Keratinocyte (primary cell): ENCODE measurements at regions not wholly inside any gene's neighbourhood (a gene's known extent, or its start where the extent isn't known, plus 50 kb on each side); places are given as distances from the start of the nearest gene placed in this dataset.
"Not testable (repeated sequence)": the region's sequence is repeated elsewhere in the genome, so short reads cannot be mapped to it uniquely, and the experiment has no call there.

Experiments used
- DNase-seq: peaks from one replicate; pipeline ENCODE4 v3.0.0-alpha.2; 2011; ENCODE audit warnings: low read depth, missing footprints, low spot score
- FAIRE-seq: peaks from 2 replicates; lab custom pipeline; 2011; peaks lifted over from hg19 to GRCh38; lab: Jason Lieb, UNC
- H2AFZ ChIP-seq: 2 replicates; pipeline ENCODE4 v1.6.0; 2012; ENCODE audit warnings: low read length, control low read depth, inconsistent platforms; ENCODE audit not compliant: control insufficient read depth
- H3K27ac ChIP-seq: 2 replicates; pipeline ENCODE4 v1.5.1; 2011; ENCODE audit warnings: low read length; ENCODE audit not compliant: control insufficient read depth, insufficient read depth
- H3K27me3 ChIP-seq: 3 replicates; pipeline ENCODE4 v1.6.0; 2011; ENCODE audit warnings: low read length; ENCODE audit not compliant: control insufficient read depth, insufficient read depth; ENCODE audit errors: extremely low read depth
- H3K36me3 ChIP-seq, 2 experiments: 2 replicates in 1 of 2; 3 replicates in 1 of 2; pipeline ENCODE4 v1.5.1; 2011; ENCODE audit warnings: low read length in 2 of 2, mild to moderate bottlenecking in 1 of 2; ENCODE audit not compliant: control insufficient read depth in 2 of 2, insufficient read depth in 2 of 2; ENCODE audit errors: extremely low read depth in 1 of 2
- H3K4me1 ChIP-seq: 3 replicates; pipeline ENCODE4 v1.5.1; 2011; ENCODE audit warnings: low read length; ENCODE audit not compliant: control insufficient read depth, insufficient read depth; ENCODE audit errors: extremely low read depth
- H3K4me2 ChIP-seq: 3 replicates; pipeline ENCODE4 v1.6.0; 2011; ENCODE audit warnings: low read depth, low read length; ENCODE audit not compliant: control insufficient read depth, insufficient read depth; ENCODE audit errors: extremely low read depth
- H3K4me3 ChIP-seq, 3 experiments: fragments of 200-600 bp in 1 of 3; sonication (generic) in 1 of 3; 2 replicates in 2 of 3; 3 replicates in 1 of 3; pipeline ENCODE4 v1.5.1; 2011 to 2016; ENCODE audit warnings: low read length in 3 of 3, mild to moderate bottlenecking in 3 of 3, control low read depth in 2 of 3, inconsistent platforms in 1 of 3, low read depth in 1 of 3, mixed read lengths in 1 of 3, mixed run types in 1 of 3, moderate library complexity in 1 of 3; ENCODE audit not compliant: control insufficient read depth in 2 of 3, insufficient read depth in 2 of 3; ENCODE audit errors: extremely low read depth in 1 of 3
- H3K79me2 ChIP-seq: 2 replicates; pipeline ENCODE4 v1.6.0; 2012; ENCODE audit warnings: low read length; ENCODE audit not compliant: control insufficient read depth, insufficient read depth
- H3K9ac ChIP-seq: 3 replicates; pipeline ENCODE4 v1.6.0; 2011; ENCODE audit warnings: low read length; ENCODE audit not compliant: control insufficient read depth, insufficient read depth; ENCODE audit errors: extremely low read depth
- H3K9me1 ChIP-seq: 3 replicates; pipeline ENCODE4 v1.6.0; 2011; ENCODE audit warnings: low read length; ENCODE audit not compliant: control insufficient read depth, insufficient read depth; ENCODE audit errors: extremely low read depth
- H3K9me3 ChIP-seq: 2 replicates; pipeline ENCODE4 v1.5.1; 2012; ENCODE audit warnings: low read depth, low read length; ENCODE audit not compliant: control insufficient read depth
- H4K20me1 ChIP-seq: 3 replicates; pipeline ENCODE4 v1.6.0; 2011; ENCODE audit warnings: low read length; ENCODE audit not compliant: control insufficient read depth, insufficient read depth; ENCODE audit errors: extremely low read depth
- CTCF ChIP-seq, 3 experiments: IDR thresholded peaks in 1 of 3; conservative IDR thresholded peaks in 1 of 3; optimal IDR thresholded peaks in 1 of 3; 2 replicates in 2 of 3; 3 replicates in 1 of 3; pipeline versions ENCODE3 to v1.5.1; 2011; ENCODE audit warnings: low read length in 3 of 3, mild to moderate bottlenecking in 3 of 3, moderate library complexity in 2 of 3, control low read depth in 1 of 3, inconsistent platforms in 1 of 3; ENCODE audit not compliant: insufficient read depth in 2 of 3; ENCODE audit errors: extremely low read depth in 1 of 3
- EZH2 ChIP-seq: IDR thresholded peaks from one replicate; pipeline ENCODE4 v1.6.1; 2012; ENCODE audit warnings: inconsistent platforms, mild to moderate bottlenecking, low read length, moderate library complexity
- dilution Hi-C: fragments of 300-500 bp; cut with MboI; formaldehyde crosslinking; loops from one replicate; pipeline ENCODE4 v1.7.0; 2020; ENCODE audit warnings: low sequenced_read_pairs; ENCODE audit not compliant: extremely low pct_ligation_motif_present

GRCh38 chr5:68862560-68862959, 231.3 kb upstream of the SLC30A5 start:
- H3K4me2 ChIP-seq, result no peak overlapping the region
- no peaks in the 10 kb centered on the region for H3K9me1 ChIP-seq
- H3K27me3 ChIP-seq, result no peaks in the 10 kb centered on the region
- TF ChIP-seq EZH2 (no peak), CTCF (optimal IDR thresholded peaks at IDR 0.05 in 1 of 3, IDR thresholded peaks at IDR 0.05 in 1 of 3, conservative IDR thresholded peaks at IDR 0.05 in 1 of 3; ENCODE audit: extremely low read depth in 1 of 3, insufficient read depth in 2 of 3, low read length in 3 of 3) (no peak)
- H4K20me1 ChIP-seq, result no peaks in the 10 kb centered on the region
- FAIRE-seq, result no peak
- no peak for DNase-seq
- H3K79me2 ChIP-seq, result no peaks in the 10 kb centered on the region
- no peaks in the 10 kb centered on the region for H3K9me3 ChIP-seq
- H3K9ac ChIP-seq, result no peak overlapping the region
- H3K27ac ChIP-seq, result no peak overlapping the region
- H3K36me3 ChIP-seq, result no peaks in the 10 kb centered on the region
- no peak overlapping the region for H2AFZ ChIP-seq
- dilution Hi-C loops, result no loop called here
- H3K4me3 ChIP-seq, result no peak overlapping the region
- no peaks in the 10 kb centered on the region for H3K4me1 ChIP-seq

DNA sequence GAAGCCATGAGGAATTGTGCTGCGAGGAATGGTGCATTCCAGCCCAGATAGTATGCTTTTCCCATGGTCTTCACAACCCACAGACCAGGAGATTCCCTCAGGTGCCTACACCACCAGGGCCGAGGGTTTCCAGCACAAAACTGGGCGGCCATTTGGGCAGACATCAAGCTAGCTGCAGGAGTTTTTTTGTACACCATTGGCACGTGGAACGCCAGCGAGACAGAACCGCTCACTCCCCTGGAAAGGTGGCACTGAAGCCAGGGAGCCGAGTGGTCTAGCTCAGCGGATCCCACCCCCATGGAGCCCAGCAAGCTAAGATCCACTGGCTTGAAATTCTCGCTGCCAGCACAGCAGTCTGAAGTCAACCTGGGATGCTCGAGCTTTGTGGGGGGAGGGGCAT, 228.6 kb upstream of the SLC30A5 start:
- H2AFZ ChIP-seq, H3K79me2 ChIP-seq, H4K20me1 ChIP-seq, H3K27me3 ChIP-seq, H3K36me3 ChIP-seq, FAIRE-seq, DNase-seq, H3K4me2 ChIP-seq, H3K4me1 ChIP-seq, dilution Hi-C loops, H3K9me3 ChIP-seq, H3K9ac ChIP-seq, H3K4me3 ChIP-seq, H3K27ac ChIP-seq, H3K9me1 ChIP-seq: not testable (repeated sequence)

DNA sequence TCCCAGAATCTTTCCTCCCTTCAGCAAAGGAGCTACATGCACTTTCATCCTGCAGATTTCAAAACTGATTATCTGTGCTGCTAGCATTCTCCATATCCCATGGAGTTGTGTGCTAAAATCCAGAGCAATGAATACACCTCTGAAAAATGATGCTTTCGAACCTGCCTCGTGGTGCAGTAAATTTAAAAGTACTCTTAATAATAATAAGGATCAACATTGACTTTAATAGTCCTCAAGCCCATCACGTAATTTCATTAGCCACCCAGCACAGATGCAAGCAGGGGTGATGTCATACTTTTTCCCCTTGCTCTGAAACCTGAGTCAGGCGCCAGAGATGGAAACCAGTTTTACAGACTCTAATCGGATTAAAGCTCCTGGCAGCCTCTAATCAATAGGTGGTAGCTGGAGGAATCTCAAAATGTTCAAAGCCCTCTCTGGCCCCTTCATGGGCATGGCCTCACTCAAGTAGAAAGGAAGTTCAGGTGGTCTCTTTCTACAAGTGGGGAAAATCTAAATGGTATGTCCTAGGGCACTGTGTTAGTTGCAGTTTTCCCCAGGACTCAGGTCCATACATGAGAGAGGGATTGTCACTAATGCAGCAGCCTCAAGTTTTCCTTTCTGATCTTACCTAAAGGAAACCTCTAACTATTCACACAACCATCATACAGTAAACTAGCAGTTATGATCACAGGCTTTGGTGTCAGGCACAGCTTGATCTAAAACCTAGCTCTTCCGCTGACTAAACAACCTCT, 221.6 kb upstream of the SLC30A5 start:
- Histone ChIP-seq H3K9me3 (no peaks in the 10 kb centered on the region), H4K20me1 (no peaks in the 10 kb centered on the region), H3K27ac (no peak overlapping the region), H3K27me3 (no peaks in the 10 kb centered on the region), H3K4me2 (no peak overlapping the region), H3K36me3 (no peaks in the 10 kb centered on the region), H2AFZ (no peak overlapping the region), H3K4me1 (no peaks in the 10 kb centered on the region), H3K79me2 (no peaks in the 10 kb centered on the region), H3K4me3 (no peak overlapping the region), H3K9ac (no peak overlapping the region), H3K9me1 (no peaks in the 10 kb centered on the region)
- TF ChIP-seq EZH2 (no peak), CTCF (optimal IDR thresholded peaks at IDR 0.05 in 1 of 3, IDR thresholded peaks at IDR 0.05 in 1 of 3, conservative IDR thresholded peaks at IDR 0.05 in 1 of 3; ENCODE audit: extremely low read depth in 1 of 3, insufficient read depth in 2 of 3, low read length in 3 of 3) (no peak)
- dilution Hi-C loops, result no loop called here
- DNase-seq, result no peak
- FAIRE-seq, result no peak
